ENCODE measurements at regions not wholly inside any gene's neighbourhood (a gene's known extent, or its start where the extent isn't known, plus 50 kb on each side); places are given as distances from the start of the nearest gene placed in this dataset.

GRCh38 chr10:107474650-107475049 is 310.1 kb upstream of the SORCS1 start:
- TF ChIP-seq CTCF (conservative IDR thresholded peaks at IDR 0.05) (no peak), EZH2 (IDR thresholded peaks at IDR 0.05; ENCODE audit: low read depth) (no peak)

Data from PC-9 (cell line).